ENCODE measurements at regions not wholly inside any gene's neighbourhood (a gene's known extent, or its start where the extent isn't known, plus 50 kb on each side); places are given as distances from the start of the nearest gene placed in this dataset.
A peak's percentile ranks its signal among the peaks of the same experiment; 100 is the strongest.

GRCh38 chrX:46311581-46312120 lies 233.6 kb downstream of the ZNF674 start:
- 31 to 39% methylated on average over 4 of the region's 4 CpGs for WGBS, 2 donors
- H3K27me3 ChIP-seq (ENCODE audit: control insufficient read depth in 1 of 2, insufficient read depth in 2 of 2, low read length in 2 of 2) = no peaks in the 10 kb centered on the region
- peak overlapping the region; percentile 11 to 88 for H3K27ac ChIP-seq (ENCODE audit: low read depth in 2 of 2, low read length in 1 of 2)
- no peaks in the 10 kb centered on the region for H3K9me3 ChIP-seq (ENCODE audit: control insufficient read depth in 2 of 2, insufficient read depth in 1 of 2, low read depth in 1 of 2, low read length in 1 of 2)
- no peak overlapping the region for H3K4me3 ChIP-seq (ENCODE audit: low read depth in 1 of 2, low read length in 2 of 2)
- H3K36me3 ChIP-seq (ENCODE audit: control insufficient read depth in 2 of 2, insufficient read depth in 2 of 2, low read length in 1 of 2) = no peaks in the 10 kb centered on the region
- no peaks in the 10 kb centered on the region for H3K4me1 ChIP-seq (ENCODE audit: control insufficient read depth in 2 of 2, insufficient read depth in 2 of 2, low read length in 1 of 2)

- Histone ChIP-seq H3K36me3 (ENCODE audit: control insufficient read depth in 2 of 2, insufficient read depth in 2 of 2, low read length in 1 of 2) (no peaks in the 10 kb centered on the region), H3K4me3 (ENCODE audit: low read depth in 1 of 2, low read length in 2 of 2) (no peak overlapping the region), H3K9me3 (ENCODE audit: control insufficient read depth in 2 of 2, insufficient read depth in 1 of 2, low read depth in 1 of 2, low read length in 1 of 2) (no peaks in the 10 kb centered on the region), H3K27ac (ENCODE audit: low read depth in 2 of 2, low read length in 1 of 2) (peak overlapping the region; percentile 83 to 88), H3K4me1 (ENCODE audit: control insufficient read depth in 2 of 2, insufficient read depth in 2 of 2, low read length in 1 of 2) (no peaks in the 10 kb centered on the region), H3K27me3 (ENCODE audit: control insufficient read depth in 1 of 2, insufficient read depth in 2 of 2, low read length in 2 of 2) (no peaks in the 10 kb centered on the region)
- WGBS, 2 donors = 56 to 60% methylated on average over 4 of the region's 4 CpGs
These were observed 234.3 kb downstream of the ZNF674 start for GRCh38 chrX:46310815-46311497.

- H3K4me1 ChIP-seq (ENCODE audit: control insufficient read depth in 2 of 2, insufficient read depth in 2 of 2, low read length in 1 of 2) = no peaks in the 10 kb centered on the region
- no peaks in the 10 kb centered on the region for H3K27me3 ChIP-seq (ENCODE audit: control insufficient read depth in 1 of 2, insufficient read depth in 2 of 2, low read length in 2 of 2)
- WGBS, 2 donors = 29 to 43% methylated on average over 3 of the region's 3 CpGs
- no peak overlapping the region for H3K4me3 ChIP-seq (ENCODE audit: low read depth in 1 of 2, low read length in 2 of 2)
- H3K27ac ChIP-seq (ENCODE audit: low read depth in 2 of 2, low read length in 1 of 2) = no peak overlapping the region
- H3K36me3 ChIP-seq (ENCODE audit: control insufficient read depth in 2 of 2, insufficient read depth in 2 of 2, low read length in 1 of 2) = no peaks in the 10 kb centered on the region
- H3K9me3 ChIP-seq (ENCODE audit: control insufficient read depth in 2 of 2, insufficient read depth in 1 of 2, low read depth in 1 of 2, low read length in 1 of 2) = no peaks in the 10 kb centered on the region
These were observed 237.1 kb downstream of the ZNF674 start for GRCh38 chrX:46308110-46308509.

- WGBS, 2 donors = 55 to 79% methylated on average over 3 of the region's 3 CpGs
These were observed 239.1 kb downstream of the ZNF674 start for GRCh38 chrX:46306103-46306502.

DNA sequence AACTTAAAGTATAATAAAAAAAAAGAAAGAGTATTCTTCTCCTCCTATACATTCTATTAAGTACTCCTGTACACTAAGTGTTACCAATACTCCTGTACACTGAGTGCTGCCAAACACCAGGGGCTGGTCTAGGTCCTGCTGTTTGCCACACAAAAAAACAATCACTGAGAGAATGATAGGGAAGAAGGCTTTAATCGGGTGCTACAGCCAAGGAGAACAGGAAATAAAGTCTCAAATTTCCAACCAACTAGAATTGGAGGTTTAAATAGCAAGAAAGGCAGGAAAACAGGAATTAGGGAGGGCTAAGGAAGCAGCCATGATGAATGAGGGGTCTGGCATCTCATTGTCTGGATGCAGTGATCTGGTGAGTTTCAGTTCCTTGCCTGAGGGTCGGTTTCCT lies 239.8 kb downstream of the ZNF674 start:
- no peaks in the 10 kb centered on the region for H3K4me1 ChIP-seq (ENCODE audit: control insufficient read depth in 2 of 2, insufficient read depth in 2 of 2, low read length in 1 of 2)
- H3K36me3 ChIP-seq (ENCODE audit: control insufficient read depth in 2 of 2, insufficient read depth in 2 of 2, low read length in 1 of 2) = no peaks in the 10 kb centered on the region
- 84 to 86% methylated on average over 2 of the region's 2 CpGs for WGBS, 2 donors
- no peaks in the 10 kb centered on the region for H3K9me3 ChIP-seq (ENCODE audit: control insufficient read depth in 2 of 2, insufficient read depth in 1 of 2, low read depth in 1 of 2, low read length in 1 of 2)
- peak overlapping the region in 1 of 2 donors; percentile 20 for H3K27ac ChIP-seq (ENCODE audit: low read depth in 2 of 2, low read length in 1 of 2)
- H3K27me3 ChIP-seq (ENCODE audit: control insufficient read depth in 1 of 2, insufficient read depth in 2 of 2, low read length in 2 of 2) = no peaks in the 10 kb centered on the region
- H3K4me3 ChIP-seq (ENCODE audit: low read depth in 1 of 2, low read length in 2 of 2) = no peak overlapping the region

More at GRCh38 chrX:46306103-46306502, 239.1 kb downstream of the ZNF674 start:
- no peaks in the 10 kb centered on the region for H3K36me3 ChIP-seq (ENCODE audit: control insufficient read depth in 2 of 2, insufficient read depth in 2 of 2, low read length in 1 of 2)
- H3K9me3 ChIP-seq (ENCODE audit: control insufficient read depth in 2 of 2, insufficient read depth in 1 of 2, low read depth in 1 of 2, low read length in 1 of 2) = no peaks in the 10 kb centered on the region
- no peaks in the 10 kb centered on the region for H3K4me1 ChIP-seq (ENCODE audit: control insufficient read depth in 2 of 2, insufficient read depth in 2 of 2, low read length in 1 of 2)
- no peak overlapping the region for H3K4me3 ChIP-seq (ENCODE audit: low read depth in 1 of 2, low read length in 2 of 2)
- H3K27ac ChIP-seq (ENCODE audit: low read depth in 2 of 2, low read length in 1 of 2) = no peak overlapping the region
- H3K27me3 ChIP-seq (ENCODE audit: control insufficient read depth in 1 of 2, insufficient read depth in 2 of 2, low read length in 2 of 2) = no peaks in the 10 kb centered on the region

DNA sequence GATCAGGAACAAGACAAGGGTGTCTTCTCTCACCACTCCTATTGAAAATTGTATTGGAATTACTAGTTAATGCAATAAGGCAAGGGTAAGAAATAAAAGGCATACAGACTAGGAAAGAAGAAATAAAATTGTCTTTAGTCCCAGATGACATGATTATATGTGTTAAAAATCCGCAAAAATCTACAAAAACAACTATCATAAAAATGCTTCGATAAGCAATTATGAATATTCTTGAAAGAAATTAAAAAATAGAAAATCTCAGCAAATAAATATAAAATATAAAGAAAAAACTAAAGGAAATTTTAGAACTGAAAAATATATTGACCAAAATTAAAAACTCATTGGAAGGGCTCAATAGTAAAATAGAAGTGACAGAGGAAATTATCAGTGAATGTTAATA lies 243.3 kb downstream of the ZNF674 start:
- 82 to 99% methylated on average over 2 of the region's 2 CpGs for WGBS, 2 donors
- no peaks in the 10 kb centered on the region for H3K9me3 ChIP-seq (ENCODE audit: control insufficient read depth in 2 of 2, insufficient read depth in 1 of 2, low read depth in 1 of 2, low read length in 1 of 2)

GRCh38 chrX:46298821-46299220 lies 246.4 kb downstream of the ZNF674 start:
- Histone ChIP-seq H3K27ac (ENCODE audit: low read depth in 2 of 2, low read length in 1 of 2) (no peak overlapping the region), H3K9me3 (ENCODE audit: control insufficient read depth in 2 of 2, insufficient read depth in 1 of 2, low read depth in 1 of 2, low read length in 1 of 2) (no peaks in the 10 kb centered on the region), H3K4me3 (ENCODE audit: low read depth in 1 of 2, low read length in 2 of 2) (no peak overlapping the region), H3K36me3 (ENCODE audit: control insufficient read depth in 2 of 2, insufficient read depth in 2 of 2, low read length in 1 of 2) (no peaks in the 10 kb centered on the region), H3K4me1 (ENCODE audit: control insufficient read depth in 2 of 2, insufficient read depth in 2 of 2, low read length in 1 of 2) (no peaks in the 10 kb centered on the region), H3K27me3 (ENCODE audit: control insufficient read depth in 1 of 2, insufficient read depth in 2 of 2, low read length in 2 of 2) (no peaks in the 10 kb centered on the region)
- WGBS, 2 donors = 77 to 90% methylated on average over 2 of the region's 2 CpGs

More for the DNA sequence above, 243.3 kb downstream of the ZNF674 start:
- Histone ChIP-seq H3K27me3 (ENCODE audit: control insufficient read depth in 1 of 2, insufficient read depth in 2 of 2, low read length in 2 of 2) (no peaks in the 10 kb centered on the region), H3K27ac (ENCODE audit: low read depth in 2 of 2, low read length in 1 of 2) (no peak overlapping the region), H3K36me3 (ENCODE audit: control insufficient read depth in 2 of 2, insufficient read depth in 2 of 2, low read length in 1 of 2) (no peaks in the 10 kb centered on the region), H3K4me1 (ENCODE audit: control insufficient read depth in 2 of 2, insufficient read depth in 2 of 2, low read length in 1 of 2) (no peaks in the 10 kb centered on the region), H3K4me3 (ENCODE audit: low read depth in 1 of 2, low read length in 2 of 2) (no peak overlapping the region)

DNA sequence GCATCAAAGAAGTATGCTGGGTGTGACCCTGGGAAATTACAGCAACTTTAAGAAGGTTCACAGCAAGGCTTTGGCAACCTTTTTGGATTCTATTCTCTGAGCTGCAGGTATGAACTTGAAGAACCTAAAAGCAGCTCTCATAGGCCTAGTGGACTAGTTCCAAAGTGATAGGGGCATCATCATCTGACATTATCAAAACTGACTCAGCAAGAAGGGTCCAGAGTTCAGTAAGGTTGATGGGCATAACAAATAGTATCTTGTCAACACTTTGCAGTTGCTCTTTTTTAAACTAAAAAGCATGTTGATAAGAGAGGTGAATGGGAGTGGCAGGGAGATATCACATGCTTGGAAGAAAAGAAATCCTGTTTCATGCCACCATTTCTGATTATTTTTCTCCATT lies 249.3 kb downstream of the ZNF674 start:
- Histone ChIP-seq H3K4me1 (ENCODE audit: control insufficient read depth in 2 of 2, insufficient read depth in 2 of 2, low read length in 1 of 2) (no peaks in the 10 kb centered on the region), H3K9me3 (ENCODE audit: control insufficient read depth in 2 of 2, insufficient read depth in 1 of 2, low read depth in 1 of 2, low read length in 1 of 2) (no peaks in the 10 kb centered on the region), H3K27me3 (ENCODE audit: control insufficient read depth in 1 of 2, insufficient read depth in 2 of 2, low read length in 2 of 2) (no peaks in the 10 kb centered on the region), H3K36me3 (ENCODE audit: control insufficient read depth in 2 of 2, insufficient read depth in 2 of 2, low read length in 1 of 2) (no peaks in the 10 kb centered on the region), H3K27ac (ENCODE audit: low read depth in 2 of 2, low read length in 1 of 2) (no peak overlapping the region), H3K4me3 (ENCODE audit: low read depth in 1 of 2, low read length in 2 of 2) (no peak overlapping the region)

DNA sequence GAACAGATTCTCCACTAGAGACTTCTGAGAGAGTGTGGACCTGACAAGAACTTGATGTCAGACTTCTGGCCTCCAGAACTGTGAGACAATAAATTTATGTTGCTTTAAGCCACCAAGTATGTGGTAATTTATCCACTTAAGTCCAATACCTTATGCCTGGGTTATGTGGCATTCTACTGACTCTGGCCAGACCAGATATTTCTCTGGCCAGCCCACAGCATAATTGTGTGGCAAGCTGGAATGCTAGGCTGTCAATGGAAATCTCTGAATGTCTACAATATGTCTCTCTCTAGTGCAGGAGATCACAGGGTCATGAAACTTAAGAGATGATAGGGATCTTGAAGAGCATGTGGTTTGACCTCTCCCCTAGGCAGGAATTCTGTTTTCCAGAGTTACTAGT lies 251.0 kb downstream of the ZNF674 start:
- no peaks in the 10 kb centered on the region for H3K9me3 ChIP-seq (ENCODE audit: control insufficient read depth in 2 of 2, insufficient read depth in 1 of 2, low read depth in 1 of 2, low read length in 1 of 2)
- H3K27me3 ChIP-seq (ENCODE audit: control insufficient read depth in 1 of 2, insufficient read depth in 2 of 2, low read length in 2 of 2) = no peaks in the 10 kb centered on the region
- H3K27ac ChIP-seq (ENCODE audit: low read depth in 2 of 2, low read length in 1 of 2) = no peak overlapping the region
- no peaks in the 10 kb centered on the region for H3K36me3 ChIP-seq (ENCODE audit: control insufficient read depth in 2 of 2, insufficient read depth in 2 of 2, low read length in 1 of 2)
- H3K4me1 ChIP-seq (ENCODE audit: control insufficient read depth in 2 of 2, insufficient read depth in 2 of 2, low read length in 1 of 2) = no peaks in the 10 kb centered on the region
- no peak overlapping the region for H3K4me3 ChIP-seq (ENCODE audit: low read depth in 1 of 2, low read length in 2 of 2)

DNA sequence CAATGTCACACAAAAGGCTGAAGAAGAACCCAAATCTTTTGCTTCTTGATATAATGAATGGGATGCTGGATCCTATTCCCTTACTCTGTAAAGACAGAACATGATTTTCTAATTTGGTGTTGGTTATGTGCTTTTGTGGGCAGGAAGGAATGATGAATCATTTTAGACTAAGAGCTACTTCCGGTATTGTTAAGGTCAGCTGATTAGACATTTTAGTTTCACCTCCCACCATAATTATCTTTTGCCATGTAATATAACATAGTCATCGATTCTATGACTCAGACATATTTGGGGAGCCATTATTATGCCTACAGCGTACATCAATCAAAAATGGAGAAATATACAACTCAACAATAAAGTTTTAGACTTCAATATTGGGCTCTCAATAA lies 265.3 kb downstream of the ZNF674 start:
- peaks cover 0 to 2% of the 10 kb centered on the region in 2 donors for H3K9me3 ChIP-seq (ENCODE audit: control insufficient read depth in 2 of 2, insufficient read depth in 1 of 2, low read depth in 1 of 2, low read length in 1 of 2)
- H3K4me3 ChIP-seq (ENCODE audit: low read depth in 1 of 2, low read length in 2 of 2) = no peak overlapping the region
- H3K4me1 ChIP-seq (ENCODE audit: control insufficient read depth in 2 of 2, insufficient read depth in 2 of 2, low read length in 1 of 2) = no peaks in the 10 kb centered on the region
- H3K27ac ChIP-seq (ENCODE audit: low read depth in 2 of 2, low read length in 1 of 2) = no peak overlapping the region
- 47 to 48% methylated on average over 3 of the region's 3 CpGs for WGBS, 2 donors
- no peaks in the 10 kb centered on the region for H3K36me3 ChIP-seq (ENCODE audit: control insufficient read depth in 2 of 2, insufficient read depth in 2 of 2, low read length in 1 of 2)
- H3K27me3 ChIP-seq (ENCODE audit: control insufficient read depth in 1 of 2, insufficient read depth in 2 of 2, low read length in 2 of 2) = no peaks in the 10 kb centered on the region

Measured in esophagus (tissue), 2 donors.